Activated naive CD4-positive, alpha-beta T cell (primary cell): ENCODE measurements at regions not wholly inside any gene's neighbourhood (a gene's known extent, or its start where the extent isn't known, plus 50 kb on each side); places are given as distances from the start of the nearest gene placed in this dataset.

Source experiments
- DNase-seq, 4 experiments: peaks; one replicate each; lab custom pipeline; 2025; lab: John Stamatoyannopoulos, UW

GRCh38 chr5:123810253-123810652 lies 298.3 kb downstream of the CSNK1G3 start:
- no peak for DNase-seq

- no peak for DNase-seq
Measured at GRCh38 chr5:123809594-123810221, 297.7 kb downstream of the CSNK1G3 start.

GRCh38 chr5:123808461-123809380 lies 296.7 kb downstream of the CSNK1G3 start:
- no peak for DNase-seq

GRCh38 chr5:123807177-123807945 lies 295.4 kb downstream of the CSNK1G3 start:
- DNase-seq, result no peak

- no peak for DNase-seq
Measured at GRCh38 chr5:123806644-123807043, 294.7 kb downstream of the CSNK1G3 start.

GRCh38 chr5:123805300-123805699 lies 293.3 kb downstream of the CSNK1G3 start:
- no peak for DNase-seq

- DNase-seq, result no peak
Measured at GRCh38 chr5:123803359-123803758, 291.4 kb downstream of the CSNK1G3 start.

- no peak for DNase-seq
Measured at GRCh38 chr5:123802298-123802951, 290.4 kb downstream of the CSNK1G3 start.

GRCh38 chr5:123800640-123801039 lies 288.7 kb downstream of the CSNK1G3 start:
- no peak for DNase-seq

GRCh38 chr5:123795688-123796087 lies 283.7 kb downstream of the CSNK1G3 start:
- DNase-seq, result no peak

- no peak for DNase-seq
Measured at GRCh38 chr5:123790226-123790625, 278.2 kb downstream of the CSNK1G3 start.

GRCh38 chr5:123787635-123788034 lies 275.7 kb downstream of the CSNK1G3 start:
- no peak for DNase-seq

- DNase-seq, result no peak
Measured at GRCh38 chr5:123787136-123787535, 275.2 kb downstream of the CSNK1G3 start.

GRCh38 chr5:123786411-123786810 lies 274.4 kb downstream of the CSNK1G3 start:
- DNase-seq, result no peak

- DNase-seq, result no peak
Measured at GRCh38 chr5:123785162-123786071, 273.4 kb downstream of the CSNK1G3 start.

GRCh38 chr5:123783421-123783820 lies 271.4 kb downstream of the CSNK1G3 start:
- DNase-seq, result no peak

- no peak for DNase-seq
Measured at GRCh38 chr5:123778641-123779040, 266.7 kb downstream of the CSNK1G3 start.

- DNase-seq, result no peak
Measured at GRCh38 chr5:123776761-123777160, 264.8 kb downstream of the CSNK1G3 start.

- DNase-seq, result no peak
Measured at GRCh38 chr5:123771715-123772114, 259.7 kb downstream of the CSNK1G3 start.

- DNase-seq, result no peak
Measured at GRCh38 chr5:123763201-123763600, 251.2 kb downstream of the CSNK1G3 start.

- no peak for DNase-seq
Measured at GRCh38 chr5:123756816-123757215, 244.8 kb downstream of the CSNK1G3 start.
